Urothelium cell line (cell line): ENCODE measurements at regions not wholly inside any gene's neighbourhood (a gene's known extent, or its start where the extent isn't known, plus 50 kb on each side); places are given as distances from the start of the nearest gene placed in this dataset.
A peak's percentile ranks its signal among the peaks of the same experiment; 100 is the strongest.
"Not testable (repeated sequence)": the region's sequence is repeated elsewhere in the genome, so short reads cannot be mapped to it uniquely, and the experiment has no call there.

Experiments used
- DNase-seq: peaks from one replicate; pipeline ENCODE4 v3.0.0; 2011; ENCODE audit warnings: low spot score, mixed read lengths
- FAIRE-seq: peaks from 2 replicates; lab custom pipeline; 2011; peaks lifted over from hg19 to GRCh38; lab: Jason Lieb, UNC

- FAIRE-seq (no peak), DNase-seq (no peak)
Measured at GRCh38 chr18:71431171-71431570, 1113.0 kb downstream of the CBLN2 start.

- DNase-seq (no peak), FAIRE-seq (no peak)
Measured at GRCh38 chr18:71426441-71426840, 1117.7 kb downstream of the CBLN2 start.

GRCh38 chr18:71405169-71405809 lies 1116.4 kb downstream of the SOCS6 start:
- FAIRE-seq = no peak

DNA sequence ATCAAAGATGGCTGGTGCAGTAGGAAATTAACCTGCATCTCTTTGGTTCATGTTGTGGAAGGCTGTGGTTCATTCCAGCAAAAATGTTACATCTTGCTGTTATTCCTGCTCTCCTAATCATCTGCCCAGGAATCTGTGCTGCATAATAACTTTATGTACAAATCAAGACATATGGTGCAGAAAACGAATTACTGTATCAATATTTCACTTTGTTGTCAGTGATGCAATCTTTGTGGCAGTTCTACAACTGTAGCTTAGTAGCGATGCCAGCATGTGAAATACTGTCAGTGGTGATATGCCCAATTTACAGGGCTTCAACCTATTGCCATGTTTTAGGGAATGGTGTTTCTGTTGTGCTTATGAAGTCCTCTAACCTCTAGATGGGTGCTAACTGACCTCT lies 1114.7 kb downstream of the SOCS6 start:
- FAIRE-seq (no peak), DNase-seq (no peak)

More at GRCh38 chr18:71405169-71405809, 1116.4 kb downstream of the SOCS6 start:
- no peak for DNase-seq

- FAIRE-seq (no peak), DNase-seq (peak; percentile 4)
Measured at GRCh38 chr18:71398531-71398930, 1109.7 kb downstream of the SOCS6 start.

DNA sequence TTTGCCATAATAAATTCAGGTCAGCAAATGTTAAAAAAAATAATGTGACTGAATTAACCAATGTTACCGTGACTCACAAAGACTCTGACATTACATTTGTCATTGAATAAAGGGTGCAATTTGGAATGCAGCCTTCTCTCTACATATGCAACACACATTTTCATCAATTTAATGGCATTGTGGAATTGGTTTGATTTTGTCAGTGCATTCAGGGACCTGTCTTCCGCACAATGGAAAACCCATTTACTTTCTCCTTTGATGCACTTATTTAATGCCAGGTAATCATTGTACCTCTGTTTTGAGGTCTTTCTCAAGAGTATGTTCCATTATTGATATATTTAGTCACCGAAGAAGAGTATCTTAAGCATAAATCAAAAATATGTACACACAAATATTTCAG lies 1099.3 kb downstream of the SOCS6 start:
- no peak for DNase-seq
- FAIRE-seq = no peak

GRCh38 chr18:71374294-71375000 lies 1085.6 kb downstream of the SOCS6 start:
- DNase-seq = no peak
- FAIRE-seq = no peak

DNA sequence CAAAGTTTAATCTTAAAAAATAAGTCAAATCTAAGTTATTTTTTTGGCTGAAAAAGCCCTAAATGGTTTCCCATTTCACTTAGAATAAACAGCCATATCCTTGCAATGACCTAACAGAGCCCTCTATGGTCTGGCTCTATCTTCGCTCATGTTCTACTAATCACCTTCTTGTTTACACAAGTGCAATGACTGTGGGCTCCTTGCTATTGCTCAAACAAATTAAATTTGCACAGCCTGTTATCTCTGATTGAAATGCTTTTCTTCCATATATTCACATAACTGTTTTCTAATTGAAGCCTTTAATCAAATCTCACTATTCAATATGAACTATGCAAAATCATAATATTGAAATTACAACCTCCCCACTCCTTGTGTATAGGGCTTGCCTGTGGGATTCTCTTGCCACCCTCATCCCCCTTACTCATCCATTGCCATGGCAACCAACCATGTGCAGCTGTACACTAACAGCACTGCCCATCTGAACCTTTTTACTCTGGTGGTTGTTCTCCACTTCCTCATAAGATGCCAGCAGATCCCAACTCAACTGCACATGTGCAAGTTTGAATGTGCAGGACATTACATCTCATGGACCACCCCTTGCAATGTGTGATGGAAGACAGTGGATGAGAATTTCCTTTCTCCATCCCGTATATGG lies 1083.2 kb downstream of the SOCS6 start:
- DNase-seq (no peak), FAIRE-seq (no peak)

DNA sequence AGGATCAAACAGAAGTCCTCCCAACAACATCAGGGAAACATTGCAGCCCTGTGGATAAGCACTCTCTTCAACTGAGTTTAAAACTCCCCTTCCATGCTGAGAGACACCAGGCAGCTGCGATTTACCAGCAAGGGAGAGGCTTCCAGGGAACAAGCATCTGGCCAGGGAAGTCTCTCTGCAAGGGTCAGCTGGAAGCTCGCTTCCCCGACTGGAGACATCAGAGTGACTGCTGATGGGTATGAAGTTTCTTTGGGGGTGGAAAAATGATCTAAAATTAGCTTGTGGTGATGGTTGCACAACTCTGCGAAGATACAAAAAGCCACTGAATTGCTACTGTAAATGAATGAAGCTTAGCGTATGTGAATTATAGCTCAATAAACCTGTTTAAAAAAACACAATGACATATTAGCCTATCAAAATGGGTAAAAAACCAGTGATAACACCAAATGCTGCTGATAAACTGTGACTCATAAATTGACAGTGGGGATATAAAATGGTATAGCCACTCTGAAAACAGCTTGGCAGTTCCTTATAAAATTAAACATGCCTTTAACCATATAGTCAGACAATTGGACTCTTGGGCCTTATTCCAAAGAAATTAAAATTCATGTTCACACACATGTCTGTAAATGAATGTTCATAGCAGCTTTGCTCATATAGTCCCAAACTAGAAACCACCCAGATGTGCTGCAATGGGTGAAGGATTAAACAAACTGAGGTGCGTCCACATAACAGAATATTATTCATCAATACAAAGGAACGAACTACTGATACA lies 1082.0 kb downstream of the SOCS6 start:
- FAIRE-seq (no peak), DNase-seq (no peak)

DNA sequence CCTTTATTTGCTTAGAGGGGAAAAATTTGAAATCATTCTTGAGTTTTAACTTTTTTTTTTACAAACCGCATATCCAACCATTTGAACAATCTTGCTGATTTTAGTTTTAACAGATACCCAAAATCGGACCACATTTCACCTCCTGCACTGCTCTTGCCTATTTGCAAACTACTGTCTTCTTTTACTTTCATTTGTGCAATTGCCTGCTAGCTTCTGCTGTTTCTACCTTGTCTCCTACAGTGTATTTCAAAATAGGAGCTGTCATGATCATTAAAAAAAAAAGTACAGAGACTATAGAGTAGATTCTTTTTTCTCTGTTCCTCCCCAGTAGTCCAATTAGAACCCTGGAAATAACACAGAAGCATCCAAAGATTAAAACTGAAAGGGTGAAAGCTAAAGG lies 1081.2 kb downstream of the SOCS6 start:
- no peak for FAIRE-seq
- no peak for DNase-seq

DNA sequence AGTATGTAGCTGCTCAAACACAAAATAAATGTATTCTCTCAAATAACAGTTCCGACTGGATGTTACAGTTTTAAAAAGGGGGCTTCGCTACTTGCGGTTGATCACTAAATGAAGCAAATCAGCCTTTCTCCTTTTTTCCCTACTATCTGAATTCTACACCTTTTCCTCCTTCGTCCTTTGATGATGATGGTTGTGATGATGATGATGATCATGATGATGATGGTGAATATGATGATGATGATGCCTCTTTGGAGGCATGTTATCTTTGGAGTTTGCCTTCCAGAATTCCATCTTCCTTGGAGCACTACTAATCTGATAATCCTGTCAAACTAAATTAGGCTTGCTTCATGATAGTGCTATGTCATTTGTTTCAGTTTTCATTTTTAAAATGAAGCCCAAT lies 1073.3 kb downstream of the SOCS6 start:
- FAIRE-seq = no peak

DNA sequence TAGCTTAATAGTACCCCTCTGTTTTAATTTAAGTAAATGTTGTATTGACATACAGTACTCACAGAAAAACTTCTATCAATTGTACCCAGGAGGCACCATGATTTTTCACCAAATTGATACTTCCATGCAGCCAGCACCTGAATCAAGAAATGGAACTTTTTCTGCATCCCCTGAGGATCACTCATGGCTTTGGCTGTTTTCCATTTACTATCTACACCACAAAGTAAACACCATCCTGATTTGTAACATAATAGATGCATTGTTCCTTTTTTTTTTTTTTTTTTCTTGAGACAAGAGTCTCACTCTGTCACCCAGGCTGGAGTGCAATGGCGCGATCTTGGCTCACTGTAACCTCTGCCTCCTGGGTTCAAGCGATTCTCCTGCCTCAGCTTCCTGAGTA lies 1066.8 kb downstream of the SOCS6 start:
- FAIRE-seq = not testable (repeated sequence)
- peak; percentile 32 for DNase-seq

More for the DNA sequence above, 1073.3 kb downstream of the SOCS6 start:
- no peak for DNase-seq

DNA sequence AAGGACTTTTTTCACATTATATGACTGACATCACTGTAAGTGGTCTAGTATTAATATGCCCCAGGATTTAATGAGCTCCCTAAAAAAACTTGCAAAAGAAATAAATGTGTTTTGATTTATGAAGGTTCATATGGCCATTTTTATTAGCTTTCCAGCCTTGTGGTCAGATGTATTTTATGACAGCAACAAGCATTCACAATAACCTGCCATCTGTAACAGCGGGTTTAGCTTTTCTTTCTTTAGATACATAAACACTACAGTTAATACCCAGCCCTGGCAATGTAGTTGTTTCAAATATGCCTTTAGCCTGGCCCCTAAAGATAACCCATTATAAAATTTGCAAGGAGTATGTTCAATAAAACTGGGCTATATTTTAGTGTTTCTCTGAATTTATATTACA lies 1063.8 kb downstream of the SOCS6 start:
- FAIRE-seq (no peak), DNase-seq (no peak)

- FAIRE-seq (no peak), DNase-seq (no peak)
Measured at GRCh38 chr18:71336576-71337210, 1047.8 kb downstream of the SOCS6 start.

DNA sequence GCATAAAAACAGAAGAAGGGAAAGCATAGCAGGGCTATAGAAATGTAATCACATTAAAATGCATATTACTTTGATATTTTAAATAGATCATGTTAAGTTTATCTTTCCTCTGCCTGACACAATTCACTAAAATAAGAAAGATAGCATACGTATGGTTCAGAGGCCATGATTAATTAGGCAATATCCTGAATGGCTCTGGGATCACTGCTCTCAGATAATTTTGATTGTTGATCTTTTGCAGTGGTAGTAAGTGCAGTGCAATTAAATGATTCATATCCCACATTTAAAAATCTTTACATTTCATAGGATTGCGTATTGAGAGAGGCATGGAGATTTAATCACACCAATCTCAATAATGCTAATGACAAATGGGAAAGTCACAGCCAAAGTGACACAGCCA lies 1040.7 kb downstream of the SOCS6 start:
- DNase-seq (no peak), FAIRE-seq (no peak)

GRCh38 chr18:71329114-71329513 lies 1040.3 kb downstream of the SOCS6 start:
- DNase-seq (no peak), FAIRE-seq (no peak)

DNA sequence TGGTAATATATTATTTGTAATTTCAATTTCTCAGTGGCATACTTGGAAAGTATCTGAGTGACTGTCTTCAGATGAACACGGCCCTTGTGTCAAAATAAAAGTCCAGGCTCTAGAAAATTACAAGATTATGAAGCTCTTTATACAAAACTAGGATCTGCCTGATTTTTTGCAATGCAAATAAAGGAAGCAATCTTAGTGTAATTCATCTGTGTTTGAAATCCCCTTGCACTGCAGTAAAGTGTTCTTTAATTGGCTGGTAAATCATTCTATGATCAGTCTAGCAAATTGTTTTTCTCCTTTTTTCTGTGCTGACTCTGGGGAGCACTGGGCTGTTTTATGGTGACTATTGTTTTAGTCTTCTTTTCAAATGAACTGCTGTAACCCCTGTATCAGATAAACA lies 1039.0 kb downstream of the SOCS6 start:
- FAIRE-seq (no peak), DNase-seq (no peak)

DNA sequence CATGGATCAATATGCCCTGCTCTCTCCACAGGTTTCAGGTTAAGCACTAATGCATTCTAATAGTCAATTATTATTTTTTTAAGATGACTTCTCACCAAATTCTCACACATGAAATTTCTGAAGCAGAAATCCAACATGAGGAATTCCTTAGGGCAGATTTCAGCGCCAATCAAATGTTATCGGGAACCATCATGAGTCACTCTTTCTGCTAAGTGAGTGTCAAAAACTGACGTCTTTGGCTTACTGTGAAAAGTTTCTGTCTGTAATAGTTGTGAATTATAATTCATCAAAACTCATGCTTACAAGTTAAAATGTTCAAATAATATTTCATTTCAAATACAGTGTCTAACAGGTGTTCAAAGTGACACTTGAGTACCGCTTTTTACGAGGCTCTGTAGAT lies 1038.6 kb downstream of the SOCS6 start:
- DNase-seq (no peak), FAIRE-seq (no peak)

DNA sequence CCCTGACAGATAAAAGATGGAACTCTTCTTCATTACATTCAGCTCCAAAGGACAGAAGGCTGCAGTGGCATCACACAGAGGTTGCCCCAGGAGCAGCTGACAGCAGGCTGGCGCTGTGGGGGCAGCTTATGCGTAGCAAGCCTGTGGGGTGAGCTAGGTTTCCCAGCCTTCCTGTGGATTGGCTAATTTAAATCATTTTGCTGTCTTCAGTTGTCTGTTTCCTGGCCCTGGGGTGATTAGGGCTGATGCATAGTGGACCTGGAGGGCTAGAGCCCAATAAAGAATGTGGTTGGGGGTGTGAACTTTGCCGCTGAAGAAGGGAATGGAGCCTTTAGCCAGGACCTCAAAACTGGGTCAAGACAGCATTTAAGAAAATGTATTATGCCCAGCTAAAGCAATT lies 1038.0 kb downstream of the SOCS6 start:
- DNase-seq = no peak
- FAIRE-seq = no peak

GRCh38 chr18:71324356-71324755 lies 1035.5 kb downstream of the SOCS6 start:
- FAIRE-seq (no peak), DNase-seq (no peak)

- DNase-seq (no peak), FAIRE-seq (no peak)
Measured at GRCh38 chr18:71322201-71322600, 1033.4 kb downstream of the SOCS6 start.
